ENCODE measurements at regions not wholly inside any gene's neighbourhood (a gene's known extent, or its start where the extent isn't known, plus 50 kb on each side); places are given as distances from the start of the nearest gene placed in this dataset.
A peak's percentile ranks its signal among the peaks of the same experiment; 100 is the strongest.

DNA sequence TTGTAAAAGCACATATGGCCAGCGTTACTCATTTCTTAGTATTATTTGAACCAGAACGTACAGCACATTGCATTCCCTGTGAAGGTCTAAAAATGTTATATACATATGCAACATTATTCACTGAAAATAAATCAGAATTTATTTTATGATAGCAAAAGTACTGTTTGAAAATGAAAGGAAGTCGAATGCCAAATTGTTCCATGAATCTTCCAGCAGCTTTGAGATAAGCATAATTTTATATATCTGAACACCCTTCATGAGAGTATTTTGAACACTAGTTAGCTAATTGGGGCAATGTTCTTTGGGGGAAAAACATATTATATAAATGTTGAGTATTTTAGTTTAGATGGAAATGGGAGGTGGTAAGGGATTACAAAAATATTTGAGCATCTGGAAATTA, 300.7 kb upstream of the SYT1 start:
- H3F3A ChIP-seq (ENCODE audit: low read depth): no peaks in the 10 kb centered on the region
- H3K27ac ChIP-seq: no peak overlapping the region
- peaks cover 2% of the 10 kb centered on the region for H3K27me3 Mint-ChIP-seq (ENCODE audit: insufficient read depth, low read depth)
- H3K79me2 ChIP-seq (ENCODE audit: low read depth): no peaks in the 10 kb centered on the region
- no peak overlapping the region for H3K4me3 Mint-ChIP-seq
- no peak overlapping the region for H2AFZ ChIP-seq (replicated peaks)
- peaks cover 20% of the 10 kb centered on the region for H3K4me1 Mint-ChIP-seq
- peaks cover 24% of the 10 kb centered on the region for H3K4me1 ChIP-seq
- TF ChIP-seq EZH2phosphoT487 (IDR thresholded peaks at IDR 0.05): no peak
- TF ChIP-seq, protein P1, sequence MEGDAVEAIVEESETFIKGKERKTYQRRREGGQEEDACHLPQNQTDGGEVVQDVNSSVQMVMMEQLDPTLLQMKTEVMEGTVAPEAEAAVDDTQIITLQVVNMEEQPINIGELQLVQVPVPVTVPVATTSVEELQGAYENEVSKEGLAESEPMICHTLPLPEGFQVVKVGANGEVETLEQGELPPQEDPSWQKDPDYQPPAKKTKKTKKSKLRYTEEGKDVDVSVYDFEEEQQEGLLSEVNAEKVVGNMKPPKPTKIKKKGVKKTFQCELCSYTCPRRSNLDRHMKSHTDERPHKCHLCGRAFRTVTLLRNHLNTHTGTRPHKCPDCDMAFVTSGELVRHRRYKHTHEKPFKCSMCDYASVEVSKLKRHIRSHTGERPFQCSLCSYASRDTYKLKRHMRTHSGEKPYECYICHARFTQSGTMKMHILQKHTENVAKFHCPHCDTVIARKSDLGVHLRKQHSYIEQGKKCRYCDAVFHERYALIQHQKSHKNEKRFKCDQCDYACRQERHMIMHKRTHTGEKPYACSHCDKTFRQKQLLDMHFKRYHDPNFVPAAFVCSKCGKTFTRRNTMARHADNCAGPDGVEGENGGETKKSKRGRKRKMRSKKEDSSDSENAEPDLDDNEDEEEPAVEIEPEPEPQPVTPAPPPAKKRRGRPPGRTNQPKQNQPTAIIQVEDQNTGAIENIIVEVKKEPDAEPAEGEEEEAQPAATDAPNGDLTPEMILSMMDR (IDR thresholded peaks at IDR 0.05): no peak
- no peak for TF ChIP-seq EZH2 (IDR thresholded peaks at IDR 0.05)
- no peak for DNase-seq (ENCODE audit: low spot score)
- no peaks in the 10 kb centered on the region for H3K27me3 ChIP-seq
- no peaks in the 10 kb centered on the region for H3K36me3 ChIP-seq
- no peak overlapping the region for H3K9ac ChIP-seq
- H3K9me3 Mint-ChIP-seq: no peaks in the 10 kb centered on the region
- H3K27ac Mint-ChIP-seq: no peak overlapping the region
- no peaks in the 10 kb centered on the region for H3K9me3 ChIP-seq (ENCODE audit: low read depth)
- no peak overlapping the region for H3K4me3 ChIP-seq
- H4K20me1 ChIP-seq (ENCODE audit: low read depth): no peaks in the 10 kb centered on the region
- H3K36me3 Mint-ChIP-seq: no peaks in the 10 kb centered on the region
- H3K4me2 ChIP-seq: no peak overlapping the region

DNA sequence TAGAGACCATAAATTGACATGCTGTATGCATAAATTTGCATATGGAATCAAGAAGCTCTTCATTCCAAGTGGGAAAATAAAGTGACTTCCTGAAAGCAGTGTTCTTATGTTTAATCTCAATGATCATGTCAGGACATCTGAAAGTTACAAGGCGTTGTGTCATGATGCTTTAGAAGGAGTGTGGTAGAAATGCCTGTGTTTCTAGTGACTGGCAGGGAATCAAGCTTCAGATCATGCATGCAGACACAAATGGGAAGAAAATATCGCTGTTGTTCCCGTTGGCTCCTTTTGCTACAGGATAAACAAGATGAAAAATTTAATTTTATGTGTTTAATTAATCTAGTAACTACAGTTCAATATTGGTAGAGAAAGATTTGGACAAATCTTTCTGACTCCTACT, 298.1 kb upstream of the SYT1 start:
- H3F3A ChIP-seq (ENCODE audit: low read depth): no peaks in the 10 kb centered on the region
- H3K79me2 ChIP-seq (ENCODE audit: low read depth): no peaks in the 10 kb centered on the region
- H3K27me3 ChIP-seq: no peaks in the 10 kb centered on the region
- H3K4me1 Mint-ChIP-seq: peaks cover 28% of the 10 kb centered on the region
- H3K36me3 Mint-ChIP-seq: no peaks in the 10 kb centered on the region
- H3K4me1 ChIP-seq: peaks cover 36% of the 10 kb centered on the region
- H3K9me3 ChIP-seq (ENCODE audit: low read depth): no peaks in the 10 kb centered on the region
- no peaks in the 10 kb centered on the region for H3K36me3 ChIP-seq
- H3K4me3 ChIP-seq: no peak overlapping the region
- H3K9me3 Mint-ChIP-seq: no peaks in the 10 kb centered on the region
- no peaks in the 10 kb centered on the region for H4K20me1 ChIP-seq (ENCODE audit: low read depth)
- TF ChIP-seq, protein P1 (IDR thresholded peaks at IDR 0.05): no peak
- TF ChIP-seq EZH2 (IDR thresholded peaks at IDR 0.05) (no peak), EZH2phosphoT487 (IDR thresholded peaks at IDR 0.05) (no peak)
- H2AFZ ChIP-seq (replicated peaks): no peak overlapping the region
- peaks cover 3% of the 10 kb centered on the region for H3K27me3 Mint-ChIP-seq (ENCODE audit: insufficient read depth, low read depth)
- H3K27ac Mint-ChIP-seq: no peak overlapping the region
- no peak overlapping the region for H3K27ac ChIP-seq
- no peak overlapping the region for H3K4me3 Mint-ChIP-seq
- no peak overlapping the region for H3K4me2 ChIP-seq
- no peak overlapping the region for H3K9ac ChIP-seq
- DNase-seq (ENCODE audit: low spot score): no peak

DNA sequence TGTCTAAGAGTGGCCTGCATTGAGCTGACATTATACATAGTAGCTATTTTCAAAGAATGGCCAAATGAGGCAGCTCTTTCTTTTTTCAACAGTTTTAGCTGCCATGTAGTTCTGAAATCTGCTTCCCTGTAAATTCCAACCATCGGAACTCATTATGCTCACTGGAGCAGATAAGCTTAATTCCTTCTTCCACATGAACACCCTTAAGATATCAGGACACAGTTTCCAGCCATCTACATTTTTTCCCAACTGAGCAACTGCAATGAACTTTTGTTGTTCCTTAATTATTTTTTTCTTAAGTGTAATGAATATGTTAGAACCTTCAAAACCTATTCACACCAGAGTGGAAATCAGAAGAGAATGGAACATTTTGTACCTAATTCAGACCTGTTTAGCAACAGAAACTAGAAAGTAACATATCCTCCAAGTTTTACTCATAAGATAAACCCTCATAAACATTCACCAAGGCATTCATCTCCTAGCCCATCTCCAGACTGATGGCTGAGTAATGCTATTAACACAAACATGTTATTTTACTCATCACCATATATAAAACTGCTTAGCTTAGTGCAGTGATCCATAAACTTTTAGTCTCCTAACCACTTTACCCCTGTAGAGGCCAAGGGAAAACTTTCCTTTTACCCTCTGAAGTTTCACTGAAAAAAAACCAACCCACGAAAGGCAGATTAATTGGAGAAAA, 296.1 kb upstream of the SYT1 start:
- Histone ChIP-seq H3K79me2 (ENCODE audit: low read depth) (no peaks in the 10 kb centered on the region), H3K9me3 (ENCODE audit: low read depth) (no peaks in the 10 kb centered on the region), H3K4me3 (no peak overlapping the region), H3K27me3 (no peaks in the 10 kb centered on the region), H3K4me1 (peaks cover 25% of the 10 kb centered on the region), H3K9ac (no peak overlapping the region), H3K27ac (no peak overlapping the region), H3K36me3 (no peaks in the 10 kb centered on the region), H3F3A (ENCODE audit: low read depth) (no peaks in the 10 kb centered on the region), H3K4me2 (peak overlapping the region; percentile 43), H2AFZ (replicated peaks) (no peak overlapping the region), H4K20me1 (ENCODE audit: low read depth) (no peaks in the 10 kb centered on the region)
- H3K27me3 Mint-ChIP-seq (ENCODE audit: insufficient read depth, low read depth): peaks cover 3% of the 10 kb centered on the region
- no peaks in the 10 kb centered on the region for H3K36me3 Mint-ChIP-seq
- peak overlapping the region; percentile 82 for H3K27ac Mint-ChIP-seq
- TF ChIP-seq EZH2phosphoT487 (IDR thresholded peaks at IDR 0.05): peak; percentile 52
- TF ChIP-seq, protein P1 (IDR thresholded peaks at IDR 0.05): no peak
- DNase-seq (ENCODE audit: low spot score): peak; percentile 72
- H3K4me1 Mint-ChIP-seq: peaks cover 18% of the 10 kb centered on the region
- H3K4me3 Mint-ChIP-seq: no peak overlapping the region
- H3K9me3 Mint-ChIP-seq: no peaks in the 10 kb centered on the region

Data from neural progenitor cell (in vitro differentiated cells).